SK-N-SH treated with all-trans-retinoic acid at 6 μM for 48 hours (cell line): ENCODE measurements at regions not wholly inside any gene's neighbourhood (a gene's known extent, or its start where the extent isn't known, plus 50 kb on each side); places are given as distances from the start of the nearest gene placed in this dataset.

Source experiments
- RARB ChIP-seq: fragments of 250-450 bp; sonication (Bioruptor Pico); IDR thresholded peaks from 2 replicates; pipeline ENCODE4 v1.8.0; 2021; ENCODE audit warnings: mild to moderate bottlenecking, moderate library complexity
- SNAI2 ChIP-seq: fragments of 250-450 bp; sonication (Bioruptor Pico); IDR thresholded peaks from 2 replicates; pipeline ENCODE4 v1.5.0; 2020; ENCODE audit warnings: mild to moderate bottlenecking, moderate library complexity
- ZC3H10 ChIP-seq: fragments of 250-450 bp; sonication (Bioruptor Pico); IDR thresholded peaks from 2 replicates; pipeline ENCODE4 v1.5.1; 2021; ENCODE audit warnings: mild to moderate bottlenecking, moderate library complexity
- ZFP30 ChIP-seq: fragments of 450-650 bp; formaldehyde crosslinking; IDR thresholded peaks from 2 replicates; pipeline ENCODE4 v1.5.0; 2022; ENCODE audit warnings: mild to moderate bottlenecking, moderate library complexity
- TF ChIP-seq, protein P1 (sequence below): fragments of 250-450 bp; sonication (Bioruptor Pico); IDR thresholded peaks from 2 replicates; pipeline ENCODE4 v1.5.1; 2020; ENCODE audit warnings: low read depth, mild to moderate bottlenecking, moderate library complexity

DNA sequence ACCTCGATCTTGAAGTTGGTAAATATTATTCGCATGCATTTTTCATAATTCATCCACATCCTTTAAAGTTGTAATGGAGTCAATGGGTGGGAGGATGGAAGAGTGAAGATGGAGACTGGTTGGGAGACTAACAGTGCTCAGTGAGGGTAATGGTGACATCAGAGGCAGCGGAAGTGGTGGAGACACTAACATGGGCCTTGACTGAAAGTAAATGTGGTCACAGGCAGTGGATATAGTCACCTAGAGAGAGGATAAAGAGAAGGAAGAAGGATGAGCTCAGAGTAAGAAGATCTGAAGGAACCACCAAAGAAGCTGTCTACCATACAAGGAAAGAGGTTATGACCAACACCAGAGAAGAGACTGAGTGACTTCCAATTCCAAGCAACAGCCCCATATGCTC is 281.6 kb upstream of the STT3B start:
- TF ChIP-seq, protein P1, sequence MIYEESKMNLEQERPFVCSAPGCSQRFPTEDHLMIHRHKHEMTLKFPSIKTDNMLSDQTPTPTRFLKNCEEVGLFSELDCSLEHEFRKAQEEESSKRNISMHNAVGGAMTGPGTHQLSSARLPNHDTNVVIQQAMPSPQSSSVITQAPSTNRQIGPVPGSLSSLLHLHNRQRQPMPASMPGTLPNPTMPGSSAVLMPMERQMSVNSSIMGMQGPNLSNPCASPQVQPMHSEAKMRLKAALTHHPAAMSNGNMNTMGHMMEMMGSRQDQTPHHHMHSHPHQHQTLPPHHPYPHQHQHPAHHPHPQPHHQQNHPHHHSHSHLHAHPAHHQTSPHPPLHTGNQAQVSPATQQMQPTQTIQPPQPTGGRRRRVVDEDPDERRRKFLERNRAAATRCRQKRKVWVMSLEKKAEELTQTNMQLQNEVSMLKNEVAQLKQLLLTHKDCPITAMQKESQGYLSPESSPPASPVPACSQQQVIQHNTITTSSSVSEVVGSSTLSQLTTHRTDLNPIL (CRISPR knock-in tag) = no peak
- no peak for TF ChIP-seq RARB (CRISPR knock-in tag)
- TF ChIP-seq ZFP30 (CRISPR knock-in tag) = no peak
- no peak for TF ChIP-seq SNAI2 (CRISPR knock-in tag)
- TF ChIP-seq ZC3H10 (CRISPR knock-in tag) = no peak
